HepG2 (cell line): ENCODE measurements at regions not wholly inside any gene's neighbourhood (a gene's known extent, or its start where the extent isn't known, plus 50 kb on each side); places are given as distances from the start of the nearest gene placed in this dataset.

Experiments used
- ATAC-seq: fragments of 200-7000 bp; cut with Tn5 transposase; 3 replicates; pipeline ENCODE4 v1.9.1; 2020; ENCODE audit warnings: mild to moderate bottlenecking, moderate library complexity
- BruUV-seq: library from RNA; stranded (reverse); fragments of 400-500 nt; replicated peaks from 2 replicates; lab custom pipeline; 2021; lab: Mats Ljungman, UMichigan
- CTCF ChIA-PET: fragments of 300-600 bp; formaldehyde crosslinking; extraction: SDS; loops from one replicate; lab custom pipeline; 2021; ENCODE audit warnings: low total read pairs, inconsistent platforms, low intra/inter-chr PET ratio; lab: Yijun Ruan, JAX
- POLR2A ChIA-PET: fragments of 350-600 bp; sonication (Branson Sonifier 250); formaldehyde crosslinking; loops from one replicate; lab custom pipeline; 2020; ENCODE audit warnings: antibody characterized with exemption, inconsistent platforms; lab: Yijun Ruan, JAX
- DNase-seq: peaks from one replicate; pipeline ENCODE4 v3.0.0-alpha.2; 2015; ENCODE audit warnings: low spot score
- FAIRE-seq: peaks from 3 replicates; lab custom pipeline; 2011; peaks lifted over from hg19 to GRCh38; lab: Jason Lieb, UNC
- H2AFZ ChIP-seq: one replicate; pipeline ENCODE4 v1.6.1; 2011; ENCODE audit warnings: low read length, inconsistent platforms
- H3K27ac ChIP-seq: fragments of 300-600 bp; 3 replicates; pipeline ENCODE4 v1.8.0; 2011; ENCODE audit warnings: mixed run types, mild to moderate bottlenecking, mixed read lengths, low read length, inconsistent platforms; ENCODE audit not compliant: insufficient read depth; ENCODE audit errors: extremely low read length
- H3K27me3 ChIP-seq, 2 experiments: fragments of 200-600 bp in 1 of 2; 2 replicates in 1 of 2; 3 replicates in 1 of 2; pipeline versions ENCODE4 v1.6.0 to v1.8.0; 2011; ENCODE audit warnings: low read length in 2 of 2, mild to moderate bottlenecking in 2 of 2, moderate library complexity in 2 of 2, inconsistent platforms in 1 of 2; ENCODE audit not compliant: insufficient read depth in 2 of 2, control insufficient read depth in 1 of 2
- H3K36me3 ChIP-seq, 2 experiments: fragments of 200-600 bp in 1 of 2; replicated peaks in 1 of 2; 2 replicates in 1 of 2; 3 replicates in 1 of 2; pipeline versions ENCODE4 v1.5.1 to v1.8.0; 2011; ENCODE audit warnings: low read length in 2 of 2, inconsistent platforms in 1 of 2; ENCODE audit not compliant: insufficient read depth in 2 of 2, control insufficient read depth in 1 of 2
- H3K4me1 ChIP-seq: 2 replicates; pipeline ENCODE4 v1.5.1; 2012; ENCODE audit warnings: low read length, inconsistent platforms; ENCODE audit not compliant: insufficient read depth
- H3K4me2 ChIP-seq: 2 replicates; pipeline ENCODE4 v1.6.0; 2011; ENCODE audit warnings: low read depth, low read length, inconsistent platforms
- H3K4me3 ChIP-seq, 3 experiments: fragments of 200-600 bp in 1 of 3; sonication (generic), shearing (Covaris generic) in 1 of 3; replicated peaks in 1 of 3; 2 replicates each; pipeline ENCODE4 v1.5.1; 2011 to 2016; ENCODE audit warnings: low read length in 3 of 3, inconsistent platforms in 2 of 3, low read depth in 2 of 3, mild to moderate bottlenecking in 2 of 3, control low read depth in 1 of 3, mixed read lengths in 1 of 3; ENCODE audit not compliant: insufficient read depth in 1 of 3
- H3K79me2 ChIP-seq: one replicate; pipeline ENCODE4 v1.6.1; 2011; ENCODE audit warnings: low read length, inconsistent platforms; ENCODE audit not compliant: insufficient read depth
- H3K9ac ChIP-seq: 2 replicates; pipeline ENCODE4 v1.6.0; 2011; ENCODE audit warnings: mild to moderate bottlenecking, low read depth, low read length, inconsistent platforms; ENCODE audit not compliant: insufficient read depth
- H3K9me3 ChIP-seq: 2 replicates; pipeline ENCODE4 v1.5.1; 2012; ENCODE audit warnings: mild to moderate bottlenecking, low read length
- H4K20me1 ChIP-seq: 2 replicates; pipeline ENCODE4 v1.6.0; 2011; ENCODE audit warnings: inconsistent platforms, mild to moderate bottlenecking, low read length, moderate library complexity; ENCODE audit not compliant: insufficient read depth
- CSRNP1 ChIP-seq: sonication (generic); formaldehyde crosslinking; IDR thresholded peaks from 2 replicates; pipeline ENCODE4 v1.8.1; 2023; ENCODE audit warnings: mild to moderate bottlenecking, missing genetic modification reagents
- MAFF ChIP-seq: IDR thresholded peaks from 2 replicates; pipeline ENCODE4 v1.6.1; 2011; ENCODE audit warnings: low read depth, low read length, improper control_type of control experiment
- NR2F1 ChIP-seq, 2 experiments: fragments of 450-650 bp in 1 of 2; formaldehyde crosslinking in 1 of 2; IDR thresholded peaks; 2 replicates each; pipeline versions ENCODE4 v1.5.0 to v1.6.1; 2016 to 2020; ENCODE audit warnings: mild to moderate bottlenecking in 1 of 2, missing compliant biosample characterization in 1 of 2, missing genetic modification reagents in 1 of 2, moderate library complexity in 1 of 2
- NR2F2 ChIP-seq: IDR thresholded peaks from 2 replicates; pipeline ENCODE4 v1.6.1; 2012; ENCODE audit warnings: low read depth, inconsistent platforms, borderline replicate concordance
- NR3C1 ChIP-seq: sonication (generic); formaldehyde crosslinking; IDR thresholded peaks from 2 replicates; pipeline ENCODE4 v1.4.0; 2020; ENCODE audit warnings: missing genetic modification reagents
- POGZ ChIP-seq: sonication (generic); formaldehyde crosslinking; IDR thresholded peaks from 2 replicates; pipeline ENCODE4 v1.4.0; 2020; ENCODE audit warnings: mild to moderate bottlenecking, missing genetic modification reagents
- TARDBP ChIP-seq: sonication (generic); formaldehyde crosslinking; IDR thresholded peaks from 2 replicates; pipeline ENCODE4 v1.8.0; 2022; ENCODE audit warnings: mild to moderate bottlenecking, missing genetic modification reagents
- ZBED4 ChIP-seq: sonication (generic); formaldehyde crosslinking; IDR thresholded peaks from 2 replicates; pipeline ENCODE4 v1.4.0; 2020; ENCODE audit warnings: missing genetic modification reagents, borderline replicate concordance
- ZNF205 ChIP-seq: IDR thresholded peaks from 2 replicates; pipeline ENCODE4 v1.6.1; 2018; ENCODE audit warnings: missing biosample characterization, missing genetic modification reagents
- ZNF335 ChIP-seq: sonication (generic); formaldehyde crosslinking; IDR thresholded peaks from 2 replicates; pipeline ENCODE4 v1.4.0; 2020; ENCODE audit warnings: missing genetic modification reagents
- ZNF589 ChIP-seq: sonication (generic); formaldehyde crosslinking; conservative IDR thresholded peaks from 2 replicates; pipeline ENCODE4 v1.8.0; 2022; ENCODE audit warnings: mild to moderate bottlenecking, moderate library complexity, missing genetic modification reagents
- ZNF652 ChIP-seq: IDR thresholded peaks from 2 replicates; pipeline ENCODE4 v1.6.1; 2016; ENCODE audit warnings: low read depth, borderline replicate concordance
- ZNF660 ChIP-seq: sonication (generic); formaldehyde crosslinking; IDR thresholded peaks from 2 replicates; pipeline ENCODE4 v1.5.1; 2020; ENCODE audit warnings: mild to moderate bottlenecking, low read depth, missing genetic modification reagents, borderline replicate concordance
- WGBS: methylation state at CpG from one replicate; pipeline ENCODE4 v1.1.6; 2017; ENCODE audit warnings: low lambda C conversion rate; 5-methylcytosine and 5-hydroxymethylcytosine counted together
- in situ Hi-C: cut with HindIII; loops from 2 replicates; pipeline ENCODE4 v1.10.0; 2017; ENCODE audit warnings: low pct_unique_long_range_greater_than_20kb; ENCODE audit not compliant: extremely low pct_ligation_motif_present
- intact Hi-C: fragments of 100-400 bp; cut with micrococcal nuclease; formaldehyde crosslinking; loops from one replicate; pipeline ENCODE4 v1.10.0; 2022; ENCODE audit not compliant: unreplicated experiment

- FAIRE-seq: no peak
- TF ChIP-seq NR2F1 (CRISPR knock-in tag; IDR thresholded peaks at IDR 0.05): no peak
- no peak for TF ChIP-seq NR3C1
- TF ChIP-seq CSRNP1 (CRISPR knock-in tag): no peak
- no peak for TF ChIP-seq ZNF205 (CRISPR knock-in tag)
- TF ChIP-seq TARDBP: no peak
- TF ChIP-seq ZNF335: no peak
- no peak for TF ChIP-seq POGZ (CRISPR knock-in tag)
- no peak for TF ChIP-seq ZNF652 (CRISPR knock-in tag)
- no peak for TF ChIP-seq ZNF660 (CRISPR knock-in tag)
- no peak for TF ChIP-seq MAFF
- TF ChIP-seq ZBED4: no peak
- no peak for TF ChIP-seq NR2F2
- no peak for TF ChIP-seq ZNF589 (CRISPR knock-in tag)
- no peaks in the 10 kb centered on the region for H4K20me1 ChIP-seq
- no peak for DNase-seq
- no peaks in the 10 kb centered on the region for H3K4me1 ChIP-seq
- intact Hi-C loops: no loop called here
- H3K9ac ChIP-seq: no peak overlapping the region
- POLR2A ChIA-PET: no interaction called here
- no peak overlapping the region for H2AFZ ChIP-seq
- H3K79me2 ChIP-seq: no peaks in the 10 kb centered on the region
- in situ Hi-C loops: no loop called here
- H3K4me3 ChIP-seq: no peak overlapping the region
- no peak for ATAC-seq
- H3K9me3 ChIP-seq: no peaks in the 10 kb centered on the region
- H3K27ac ChIP-seq: no peak overlapping the region
- no peak overlapping the region for H3K4me2 ChIP-seq
- H3K27me3 ChIP-seq: no peaks in the 10 kb centered on the region
- BruUV-seq: no TSS peak
- CTCF ChIA-PET: no interaction called here
- no peaks in the 10 kb centered on the region for H3K36me3 ChIP-seq
- WGBS: 51% methylated on average over 3 of the region's 3 CpGs
Observed at GRCh38 chr6:139522511-139523220, 148.2 kb upstream of the CITED2 start.
